DOHH2 (cell line): ENCODE measurements at regions not wholly inside any gene's neighbourhood (a gene's known extent, or its start where the extent isn't known, plus 50 kb on each side); places are given as distances from the start of the nearest gene placed in this dataset.

Experiments
- H3F3A ChIP-seq: fragments of 200-600 bp; sonication (generic), shearing (Covaris generic); 2 replicates; pipeline ENCODE4 v1.6.0; 2016; ENCODE audit warnings: antibody characterized with exemption, mild to moderate bottlenecking; ENCODE audit not compliant: control insufficient read depth, insufficient read depth
- H3K27ac ChIP-seq: fragments of 200-600 bp; sonication (generic); 2 replicates; pipeline ENCODE4 v1.5.1; 2014; ENCODE audit warnings: low read depth, mild to moderate bottlenecking, low read length, moderate library complexity
- H3K27me3 ChIP-seq: fragments of 200-600 bp; sonication (generic); 2 replicates; pipeline ENCODE4 v1.6.1; 2014; ENCODE audit warnings: mild to moderate bottlenecking, low read length, mixed read lengths; ENCODE audit not compliant: control insufficient read depth
- H3K36me3 ChIP-seq: fragments of 200-600 bp; sonication (generic); 2 replicates; pipeline ENCODE4 v1.6.1; 2014; ENCODE audit warnings: mild to moderate bottlenecking, low read length, moderate library complexity, mixed read lengths; ENCODE audit not compliant: control insufficient read depth
- H3K4me1 ChIP-seq: fragments of 200-600 bp; sonication (generic); 2 replicates; pipeline ENCODE4 v1.6.1; 2014; ENCODE audit warnings: mild to moderate bottlenecking, low read length, mixed read lengths; ENCODE audit not compliant: control insufficient read depth
- H3K4me2 ChIP-seq: fragments of 200-600 bp; sonication (generic); 2 replicates; pipeline ENCODE4 v1.6.0; 2014; ENCODE audit warnings: mild to moderate bottlenecking, low read length, moderate library complexity
- H3K4me3 ChIP-seq: fragments of 200-600 bp; sonication (generic); 2 replicates; pipeline ENCODE4 v1.5.1; 2014; ENCODE audit warnings: mild to moderate bottlenecking, low read length, mixed read lengths
- H3K79me2 ChIP-seq: fragments of 200-600 bp; sonication (generic); 2 replicates; pipeline ENCODE4 v1.6.1; 2014; ENCODE audit warnings: mild to moderate bottlenecking, low read length, mixed read lengths; ENCODE audit not compliant: control insufficient read depth
- H3K9me2 ChIP-seq: fragments of 200-600 bp; sonication (generic); replicated peaks from 2 replicates; pipeline ENCODE4 v1.6.1; 2014; ENCODE audit warnings: mild to moderate bottlenecking, low read length, mixed read lengths; ENCODE audit not compliant: control insufficient read depth
- H3K9me3 ChIP-seq: fragments of 200-600 bp; sonication (generic); 2 replicates; pipeline ENCODE4 v1.6.1; 2014; ENCODE audit warnings: antibody characterized with exemption, low read length, mixed read lengths; ENCODE audit not compliant: control insufficient read depth, insufficient read depth
- H4K20me1 ChIP-seq: fragments of 200-600 bp; sonication (generic); 2 replicates; pipeline ENCODE4 v1.6.0; 2014; ENCODE audit warnings: low read depth, mild to moderate bottlenecking, antibody characterized with exemption, low read length, moderate library complexity; ENCODE audit not compliant: control insufficient read depth, insufficient read depth
- CTCF ChIP-seq: fragments of 200-600 bp; sonication (generic); IDR thresholded peaks from one replicate; pipeline ENCODE4 v1.5.1; 2014; ENCODE audit warnings: antibody characterized with exemption, mild to moderate bottlenecking, low read depth, low read length; ENCODE audit not compliant: poor library complexity, severe bottlenecking
- EZH2phosphoT487 ChIP-seq: fragments of 200-600 bp; sonication (generic); IDR thresholded peaks from 2 replicates; pipeline ENCODE4 v1.6.1; 2017; ENCODE audit warnings: borderline replicate concordance, mild to moderate bottlenecking, antibody characterized with exemption, low read length, moderate library complexity, mixed read lengths

GRCh38 chr3:194249323-194250097 lies 101.6 kb downstream of the CPN2 start:
- TF ChIP-seq EZH2phosphoT487, result no peak
- no peak for TF ChIP-seq CTCF
- Histone ChIP-seq H3K4me2 (no peak overlapping the region), H3K79me2 (no peaks in the 10 kb centered on the region), H3K27ac (no peak overlapping the region), H3K4me3 (no peak overlapping the region), H4K20me1 (no peaks in the 10 kb centered on the region), H3K27me3 (peaks cover 23% of the 10 kb centered on the region), H3K9me2 (no peaks in the 10 kb centered on the region), H3F3A (no peaks in the 10 kb centered on the region), H3K36me3 (no peaks in the 10 kb centered on the region), H3K4me1 (no peaks in the 10 kb centered on the region), H3K9me3 (no peaks in the 10 kb centered on the region)

GRCh38 chr3:194250098-194251002 lies 100.8 kb downstream of the CPN2 start:
- Histone ChIP-seq H3K27me3 (peaks cover 23% of the 10 kb centered on the region), H3F3A (no peaks in the 10 kb centered on the region), H3K4me2 (no peak overlapping the region), H3K9me2 (no peaks in the 10 kb centered on the region), H3K4me3 (no peak overlapping the region), H3K36me3 (no peaks in the 10 kb centered on the region), H3K4me1 (peaks cover 3% of the 10 kb centered on the region), H4K20me1 (no peaks in the 10 kb centered on the region), H3K27ac (no peak overlapping the region), H3K79me2 (no peaks in the 10 kb centered on the region), H3K9me3 (no peaks in the 10 kb centered on the region)
- no peak for TF ChIP-seq EZH2phosphoT487
- no peak for TF ChIP-seq CTCF

GRCh38 chr3:194251007-194251406 lies 100.1 kb downstream of the CPN2 start:
- H3K9me2 ChIP-seq, result no peaks in the 10 kb centered on the region
- H3K36me3 ChIP-seq, result no peaks in the 10 kb centered on the region
- no peak overlapping the region for H3K4me2 ChIP-seq
- peaks cover 8% of the 10 kb centered on the region for H3K4me1 ChIP-seq
- H3K9me3 ChIP-seq, result no peaks in the 10 kb centered on the region
- peaks cover 23% of the 10 kb centered on the region for H3K27me3 ChIP-seq
- H4K20me1 ChIP-seq, result no peaks in the 10 kb centered on the region
- H3K27ac ChIP-seq, result no peak overlapping the region
- no peaks in the 10 kb centered on the region for H3F3A ChIP-seq
- H3K79me2 ChIP-seq, result no peaks in the 10 kb centered on the region
- H3K4me3 ChIP-seq, result no peak overlapping the region
- no peak for TF ChIP-seq CTCF
- no peak for TF ChIP-seq EZH2phosphoT487
